HFFc6 (cell line): ENCODE measurements at regions not wholly inside any gene's neighbourhood (a gene's known extent, or its start where the extent isn't known, plus 50 kb on each side); places are given as distances from the start of the nearest gene placed in this dataset.

Experiments used
- DNase-seq: peaks from one replicate; pipeline ENCODE4 v3.0.0-alpha.2; 2018
- H3K27ac Mint-ChIP-seq: 2 replicates; pipeline ENCODE4 v1.8.0; 2020; ENCODE audit warnings: mild to moderate bottlenecking, mixed read lengths
- H3K27me3 Mint-ChIP-seq: 2 replicates; pipeline ENCODE4 v1.8.0; 2021; ENCODE audit warnings: mild to moderate bottlenecking, moderate library complexity, mixed read lengths; ENCODE audit not compliant: insufficient read depth
- H3K36me3 Mint-ChIP-seq: 2 replicates; pipeline ENCODE4 v1.8.0; 2021; ENCODE audit warnings: low read depth, mixed read lengths
- H3K4me1 Mint-ChIP-seq: 2 replicates; pipeline ENCODE4 v1.8.0; 2020; ENCODE audit warnings: low read depth, mixed read lengths
- H3K4me3 Mint-ChIP-seq: 2 replicates; pipeline ENCODE4 v1.8.0; 2020; ENCODE audit warnings: mild to moderate bottlenecking, moderate library complexity, mixed read lengths
- H3K9me3 Mint-ChIP-seq: 2 replicates; pipeline ENCODE4 v1.8.0; 2020; ENCODE audit warnings: mild to moderate bottlenecking, mixed read lengths
- CTCF ChIP-seq: fragments of 200-600 bp; sonication (generic); IDR thresholded peaks from 2 replicates; pipeline ENCODE4 v1.5.0; 2021; ENCODE audit warnings: antibody characterized with exemption, mild to moderate bottlenecking

GRCh38 chr13:80611310-80611709 lies 270.4 kb upstream of the SPRY2 start:
- H3K27ac Mint-ChIP-seq, result no peak overlapping the region
- H3K4me1 Mint-ChIP-seq, result no peaks in the 10 kb centered on the region
- H3K9me3 Mint-ChIP-seq, result peaks cover 22% of the 10 kb centered on the region
- DNase-seq, result no peak
- no peaks in the 10 kb centered on the region for H3K27me3 Mint-ChIP-seq
- no peaks in the 10 kb centered on the region for H3K36me3 Mint-ChIP-seq
- no peak for TF ChIP-seq CTCF
- no peak overlapping the region for H3K4me3 Mint-ChIP-seq

DNA sequence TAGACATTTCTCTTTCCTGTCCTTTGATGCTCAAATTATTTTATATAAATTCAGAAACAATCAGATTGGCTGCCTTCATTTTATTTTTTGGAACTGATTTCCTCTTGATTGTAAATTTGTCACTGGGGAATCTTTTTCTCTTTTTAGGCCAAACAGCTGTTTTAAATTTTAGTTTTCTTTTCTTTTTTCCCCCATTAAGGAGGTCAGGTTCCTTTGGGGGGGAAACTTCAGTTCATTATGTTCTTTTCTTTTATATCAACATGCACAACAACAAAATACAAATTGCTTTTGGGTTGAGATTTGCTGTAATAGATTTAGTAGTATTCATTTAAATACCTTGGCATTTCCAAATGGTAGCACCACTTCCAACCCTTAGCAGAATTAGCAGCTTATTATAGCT lies 264.8 kb upstream of the SPRY2 start:
- Mint-ChIP-seq H3K36me3 (no peaks in the 10 kb centered on the region), H3K4me3 (no peak overlapping the region), H3K27me3 (no peaks in the 10 kb centered on the region), H3K9me3 (peaks cover 22% of the 10 kb centered on the region), H3K4me1 (no peaks in the 10 kb centered on the region), H3K27ac (no peak overlapping the region)
- TF ChIP-seq CTCF, result no peak
- DNase-seq, result no peak

DNA sequence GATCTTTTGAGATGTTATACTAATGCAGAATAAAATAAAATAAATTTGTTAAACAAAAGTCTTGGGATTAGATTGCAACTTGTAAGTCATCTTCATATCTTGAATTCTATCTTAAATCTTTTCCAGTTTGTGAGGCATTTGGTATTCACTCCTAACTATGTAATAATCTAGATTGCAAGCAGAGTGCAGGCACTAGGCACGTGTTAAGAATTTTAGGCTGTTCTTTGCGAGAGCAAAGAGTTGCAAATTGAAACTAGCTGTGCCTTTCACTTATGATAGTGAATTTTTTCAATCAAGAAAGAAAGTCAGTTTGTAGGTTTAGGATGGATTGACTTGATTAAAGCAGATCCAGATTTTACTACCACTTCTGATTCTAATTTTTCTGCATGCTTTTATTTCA lies 264.1 kb upstream of the SPRY2 start:
- DNase-seq, result no peak
- Mint-ChIP-seq H3K9me3 (peaks cover 26% of the 10 kb centered on the region), H3K4me3 (no peak overlapping the region), H3K27ac (no peak overlapping the region), H3K27me3 (no peaks in the 10 kb centered on the region), H3K4me1 (no peaks in the 10 kb centered on the region), H3K36me3 (no peaks in the 10 kb centered on the region)
- TF ChIP-seq CTCF, result no peak

GRCh38 chr13:80604098-80604497 lies 263.2 kb upstream of the SPRY2 start:
- no peak for TF ChIP-seq CTCF
- peaks cover 33% of the 10 kb centered on the region for H3K9me3 Mint-ChIP-seq
- DNase-seq, result no peak
- H3K27ac Mint-ChIP-seq, result no peak overlapping the region
- no peaks in the 10 kb centered on the region for H3K4me1 Mint-ChIP-seq
- no peaks in the 10 kb centered on the region for H3K36me3 Mint-ChIP-seq
- no peaks in the 10 kb centered on the region for H3K27me3 Mint-ChIP-seq
- H3K4me3 Mint-ChIP-seq, result no peak overlapping the region

DNA sequence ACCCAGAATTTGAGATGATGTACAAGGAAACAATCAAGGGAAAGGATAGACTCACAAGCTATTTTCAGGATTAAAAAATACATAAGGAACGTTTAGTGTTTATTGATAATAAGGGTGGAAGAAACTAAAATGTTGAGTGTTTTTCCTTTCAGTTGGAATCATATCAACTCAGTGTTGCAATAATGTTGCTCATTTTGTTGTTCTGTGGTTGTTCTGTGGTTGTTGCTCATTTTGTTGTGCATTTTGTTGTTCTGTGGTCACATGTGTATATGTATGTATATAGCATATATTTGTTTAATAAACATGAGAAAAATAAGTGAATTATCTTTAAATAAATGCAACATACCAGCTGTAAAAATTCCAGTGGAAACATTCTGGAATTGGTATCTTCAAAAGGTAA lies 262.4 kb upstream of the SPRY2 start:
- H3K36me3 Mint-ChIP-seq, result no peaks in the 10 kb centered on the region
- TF ChIP-seq CTCF, result no peak
- no peak overlapping the region for H3K4me3 Mint-ChIP-seq
- H3K27ac Mint-ChIP-seq, result no peak overlapping the region
- H3K9me3 Mint-ChIP-seq, result peaks cover 36% of the 10 kb centered on the region
- no peaks in the 10 kb centered on the region for H3K4me1 Mint-ChIP-seq
- no peaks in the 10 kb centered on the region for H3K27me3 Mint-ChIP-seq
- DNase-seq, result no peak

- H3K36me3 Mint-ChIP-seq, result no peaks in the 10 kb centered on the region
- DNase-seq, result no peak
- H3K4me3 Mint-ChIP-seq, result no peak overlapping the region
- H3K4me1 Mint-ChIP-seq, result no peaks in the 10 kb centered on the region
- TF ChIP-seq CTCF, result no peak
- no peaks in the 10 kb centered on the region for H3K27me3 Mint-ChIP-seq
- H3K9me3 Mint-ChIP-seq, result peaks cover 35% of the 10 kb centered on the region
- no peak overlapping the region for H3K27ac Mint-ChIP-seq
Measured at GRCh38 chr13:80599765-80600164, 258.8 kb upstream of the SPRY2 start.
